ENCODE measurements at regions not wholly inside any gene's neighbourhood (a gene's known extent, or its start where the extent isn't known, plus 50 kb on each side); places are given as distances from the start of the nearest gene placed in this dataset.

GRCh38 chr2:145626301-145626700, 1106.4 kb upstream of the ZEB2 start:
- TF ChIP-seq POLR2A (IDR thresholded peaks at IDR 0.05) (no peak), CTCF (IDR thresholded peaks at IDR 0.05) (no peak), EP300 (IDR thresholded peaks at IDR 0.05) (no peak)
- H3K9me3 ChIP-seq, result no peaks in the 10 kb centered on the region
- H3K36me3 ChIP-seq, result no peaks in the 10 kb centered on the region
- no peak for DNase-seq
- intact Hi-C loops (cut with DNase I), result no loop called here
- no peak overlapping the region for H3K27ac ChIP-seq
- H3K4me3 ChIP-seq, result no peak overlapping the region
- no peaks in the 10 kb centered on the region for H3K27me3 ChIP-seq
- H3K4me1 ChIP-seq (ENCODE audit: insufficient read depth), result no peaks in the 10 kb centered on the region

DNA sequence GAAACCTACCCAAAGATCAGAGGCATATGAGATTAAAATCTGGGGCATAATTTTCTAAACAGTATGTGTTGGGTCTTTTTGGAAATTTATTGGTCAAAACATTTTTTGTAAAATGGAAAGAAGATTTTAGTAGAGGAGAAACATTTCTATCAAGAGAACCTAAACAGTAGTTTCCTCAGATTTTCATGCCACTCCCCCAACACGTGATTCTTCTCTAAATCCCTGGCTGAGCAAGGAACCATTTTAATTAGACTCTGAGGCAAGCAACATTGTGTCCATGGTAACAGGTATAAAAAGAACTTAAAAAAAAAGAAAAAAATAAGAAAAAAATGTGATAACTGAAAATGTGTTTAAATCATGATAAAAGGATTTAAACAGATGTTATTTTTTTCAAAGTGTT, 1105.2 kb upstream of the ZEB2 start:
- H3K27me3 ChIP-seq, result no peaks in the 10 kb centered on the region
- no peak overlapping the region for H3K4me3 ChIP-seq
- H3K9me3 ChIP-seq, result no peaks in the 10 kb centered on the region
- no peak overlapping the region for H3K27ac ChIP-seq
- 82 to 94% (median 89%) methylated on average over 1 of the region's 1 CpG for WGBS, 3 donors
- no peaks in the 10 kb centered on the region for H3K36me3 ChIP-seq
- H3K4me1 ChIP-seq (ENCODE audit: insufficient read depth), result no peaks in the 10 kb centered on the region
- intact Hi-C loops (cut with DNase I), result no loop called here
- no peak for DNase-seq
- TF ChIP-seq CTCF (IDR thresholded peaks at IDR 0.05) (no peak), EP300 (IDR thresholded peaks at IDR 0.05) (no peak), POLR2A (IDR thresholded peaks at IDR 0.05) (no peak)

DNA sequence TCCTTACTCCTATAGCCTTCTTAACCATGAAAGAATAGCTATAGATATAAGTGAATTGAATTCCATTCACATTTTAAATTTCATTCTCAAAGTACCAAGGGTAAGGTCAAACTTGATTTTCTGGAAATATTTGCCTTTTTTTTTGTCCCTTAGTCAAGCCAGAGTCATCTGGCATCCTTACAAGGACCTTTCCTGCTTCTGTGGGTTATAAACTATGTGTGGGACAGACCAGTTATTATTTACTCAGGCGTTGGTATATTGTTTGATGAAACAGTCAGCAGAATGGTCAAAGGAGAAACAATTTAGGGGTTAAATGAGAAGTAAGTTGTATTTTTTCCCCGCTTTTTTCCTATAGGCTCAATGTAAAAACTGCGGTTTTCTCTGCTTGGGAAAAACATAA, 1103.2 kb upstream of the ZEB2 start:
- Histone ChIP-seq H3K9me3 (no peaks in the 10 kb centered on the region), H3K27me3 (no peaks in the 10 kb centered on the region), H3K4me1 (ENCODE audit: insufficient read depth) (no peaks in the 10 kb centered on the region), H3K36me3 (no peaks in the 10 kb centered on the region), H3K4me3 (no peak overlapping the region), H3K27ac (no peak overlapping the region)
- no peak for TF ChIP-seq EP300 (IDR thresholded peaks at IDR 0.05)
- no peak for TF ChIP-seq POLR2A (IDR thresholded peaks at IDR 0.05)
- no peak for TF ChIP-seq CTCF (IDR thresholded peaks at IDR 0.05)
- 64 to 68% (median 65%) methylated on average over 3 of the region's 3 CpGs for WGBS, 3 donors
- intact Hi-C loops (cut with DNase I), result no loop called here
- no peak for DNase-seq

- Histone ChIP-seq H3K27ac (no peak overlapping the region), H3K4me1 (ENCODE audit: insufficient read depth) (no peaks in the 10 kb centered on the region), H3K36me3 (no peaks in the 10 kb centered on the region), H3K9me3 (no peaks in the 10 kb centered on the region), H3K4me3 (no peak overlapping the region), H3K27me3 (no peaks in the 10 kb centered on the region)
- WGBS, 3 donors, result 90 to 96% (median 93%) methylated on average over 2 of the region's 2 CpGs
- TF ChIP-seq CTCF (IDR thresholded peaks at IDR 0.05), result no peak
- TF ChIP-seq POLR2A (IDR thresholded peaks at IDR 0.05), result no peak
- no peak for TF ChIP-seq EP300 (IDR thresholded peaks at IDR 0.05)
- no peak for DNase-seq
- intact Hi-C loops (cut with DNase I), result no loop called here
Measured at GRCh38 chr2:145622285-145622684, 1102.4 kb upstream of the ZEB2 start.

DNA sequence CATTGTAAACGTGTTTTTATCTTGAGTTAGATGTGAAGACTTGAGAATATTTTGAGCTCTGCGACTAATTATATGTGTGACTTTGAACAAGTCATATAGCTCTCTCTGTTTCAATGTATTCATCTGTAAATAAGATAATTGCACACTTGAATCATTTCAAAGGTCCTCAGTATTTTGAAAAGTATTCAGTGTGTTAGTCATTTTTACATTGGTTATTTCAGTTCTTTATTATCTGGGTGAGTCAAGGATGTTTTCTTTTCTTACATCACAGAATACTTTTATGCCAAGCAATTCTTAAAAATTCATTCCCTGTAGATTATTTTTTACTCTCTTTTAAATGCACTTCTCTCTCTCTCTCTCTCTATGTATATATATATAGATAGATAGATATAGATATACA, 1098.0 kb upstream of the ZEB2 start:
- no peak overlapping the region for H3K4me3 ChIP-seq
- 55 to 73% (median 72%) methylated on average over 2 of the region's 2 CpGs for whole genome bisulfite sequencing, 3 donors
- no peaks in the 10 kb centered on the region for H3K36me3 ChIP-seq
- intact Hi-C loops (cut with DNase I), result no loop called here
- no peak for TF ChIP-seq CTCF (IDR thresholded peaks at IDR 0.05)
- TF ChIP-seq EP300 (IDR thresholded peaks at IDR 0.05), result no peak
- no peak for TF ChIP-seq POLR2A (IDR thresholded peaks at IDR 0.05)
- H3K27me3 ChIP-seq, result no peaks in the 10 kb centered on the region
- DNase-seq, result no peak
- H3K4me1 ChIP-seq (ENCODE audit: insufficient read depth), result no peaks in the 10 kb centered on the region
- no peaks in the 10 kb centered on the region for H3K9me3 ChIP-seq
- H3K27ac ChIP-seq, result no peak overlapping the region
